Heart right ventricle (tissue), 16 donors: ENCODE measurements at regions not wholly inside any gene's neighbourhood (a gene's known extent, or its start where the extent isn't known, plus 50 kb on each side); places are given as distances from the start of the nearest gene placed in this dataset.

Source experiments
- ATAC-seq, 8 donors: fragments of 200-7000 bp; cut with Tn5 transposase; one replicate each; pipeline ENCODE4 v1.9.1; 2020; ENCODE audit warnings: mild to moderate bottlenecking in 8 of 8, moderate library complexity in 8 of 8, moderate number of reproducible peaks in 1 of 8
- DNase-seq, 2 donors: peaks; one replicate each; pipeline ENCODE4 v3.0.0-alpha.2; 2020
- H3K27ac ChIP-seq, 10 donors: fragments of 200-600 bp; sonication (generic) in 2 of 10; one replicate each; pipeline versions ENCODE4 v1.5.0 to v1.8.0; 2020 to 2022; ENCODE audit warnings: mild to moderate bottlenecking in 3 of 10
- H3K27me3 ChIP-seq, 7 donors: fragments of 200-600 bp; one replicate each; pipeline ENCODE4 v1.8.0; 2021 to 2022; ENCODE audit warnings: mild to moderate bottlenecking in 2 of 7
- H3K36me3 ChIP-seq, 9 donors: fragments of 200-600 bp; sonication (generic) in 1 of 9; one replicate each; pipeline versions ENCODE4 v1.5.0 to v1.8.0; 2020 to 2022; ENCODE audit warnings: mild to moderate bottlenecking in 2 of 9
- H3K4me1 ChIP-seq, 9 donors: fragments of 200-600 bp; sonication (generic) in 1 of 9; one replicate each; pipeline versions ENCODE4 v1.5.0 to v1.8.0; 2020 to 2022; ENCODE audit warnings: mild to moderate bottlenecking in 4 of 9
- H3K4me3 ChIP-seq, 10 donors: fragments of 200-600 bp; sonication (generic) in 2 of 10; one replicate each; pipeline versions ENCODE4 v1.5.0 to v1.8.0; 2020 to 2022; ENCODE audit warnings: mild to moderate bottlenecking in 7 of 10, moderate library complexity in 2 of 10
- H3K9me3 ChIP-seq, 11 donors: fragments of 200-600 bp in 10 of 11; sonication (generic) in 2 of 11; one replicate each; pipeline versions ENCODE4 v1.5.0 to v1.8.0; 2013 to 2022; ENCODE audit warnings: mild to moderate bottlenecking in 2 of 11, control low read depth in 1 of 11, moderate library complexity in 1 of 11
- CTCF ChIP-seq, 9 donors: fragments of 200-600 bp; sonication (generic) in 2 of 9; IDR thresholded peaks; one replicate each; pipeline versions ENCODE4 v1.5.0 to v1.8.0; 2021 to 2022; ENCODE audit warnings: antibody characterized with exemption in 9 of 9, mild to moderate bottlenecking in 5 of 9, moderate library complexity in 1 of 9
- WGBS, 2 donors: extraction: QIAGEN DNeasy Blood & Tissue Kit; methylation state at CpG; one replicate each; pipeline ENCODE4 v1.1.7; 2013; ENCODE audit warnings: inconsistent platforms in 1 of 2; 5-methylcytosine and 5-hydroxymethylcytosine counted together
- intact Hi-C, 10 donors: fragments of 100-400 bp; cut with DNase I; formaldehyde crosslinking; loops; one replicate each; pipeline versions ENCODE4 v1.11.1 to v1.14.2; 2022
- donor health status: Arrhythmogenic right ventricular cardiomyopathy.
- donor health status: ischemic (EF 13 %, LVEDD 7.1; RV severe dilation, severe dysfunction).
- donor health status: healthy with polysubstance abuse.
- donor health status: DM: no; HTN: yes; CAD: no.
- donor health status: DM: no; HTN: no; CAD: no.
- donor health status: ischemic (EF 25% LVEDD 6.9; RV normal size, moderate dysfunction).
- donor health status: ischemic (EF 25% LVEDD 5.7; RV mildly dilated, moderate dysfunction).
- donor health status: healthy.
- donor health status: DM: yes; HTN: yes; CAD: no.
- donor health status: Ischemic cardiomyopathy.
- donor health status: ischemic (EF 35%, LVEDD 5.7; RV mildly dilated, moderate dysfunction).
- donor health status: nonischemic (EF 11% LVEDD 7.7; RV severe dilation, severe dysfunction).
- donor health status: DM: yes; HTN: yes; CAD: no.
- donor health status: PGD.
- donor health status: ischemic (EF 29% LVEDD 5.4; RV normal size, mild dysfunction).
- donor health status: nonischemic (EF 23%, LVEDD 6.1; RV moderate dilation, normal function).

DNA sequence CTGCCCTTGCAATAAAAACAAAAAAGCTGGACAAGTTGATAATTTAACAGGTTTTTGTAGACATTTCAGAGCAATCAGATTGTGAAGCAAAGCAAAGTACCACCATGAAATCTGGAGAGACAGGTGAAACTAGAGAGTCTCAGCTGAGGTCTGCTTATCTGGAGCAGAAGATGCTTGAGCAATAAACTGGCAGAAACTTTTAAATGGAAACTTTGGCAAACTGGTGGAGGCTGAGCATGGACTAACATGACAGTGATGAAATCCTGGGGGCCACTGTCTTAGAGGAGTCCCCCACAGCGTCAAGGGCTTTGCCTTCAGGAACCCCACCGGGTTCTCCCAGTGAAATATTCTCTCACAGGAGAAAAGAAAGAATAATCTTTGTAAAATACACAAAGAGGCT, 416.3 kb upstream of the B3GALT2 start:
- DNase-seq (no peak), ATAC-seq (no peak)
- WGBS, 2 donors, result 79 to 93% methylated on average over 2 of the region's 2 CpGs
- Histone ChIP-seq H3K36me3 (no peaks in the 10 kb centered on the region), H3K27me3 (no peaks in the 10 kb centered on the region), H3K4me1 (no peaks in the 10 kb centered on the region), H3K4me3 (no peak overlapping the region), H3K9me3 (no peaks in the 10 kb centered on the region), H3K27ac (no peak overlapping the region)
- TF ChIP-seq CTCF (IDR thresholded peaks at IDR 0.05), result no peak
- intact Hi-C loops, result no loop called here

GRCh38 chr1:193593147-193593885, 406.9 kb upstream of the B3GALT2 start:
- peaks cover 0 to 52% (median 11%) of the 10 kb centered on the region in 9 donors for H3K4me1 ChIP-seq
- intact Hi-C loops, result loop anchor here in 3 of 10 donors (5.0 to 10.0 kb wide), 3 partner anchors 459 to 621 kb away; no protein-coding TSS in a partner anchor
- no peak for DNase-seq
- 72 to 85% methylated on average over 3 of the region's 3 CpGs for WGBS, 2 donors
- H3K27ac ChIP-seq, result peak overlapping the region in 1 of 10 donors; percentile 5
- H3K36me3 ChIP-seq, result no peaks in the 10 kb centered on the region
- no peaks in the 10 kb centered on the region for H3K9me3 ChIP-seq
- no peak for ATAC-seq
- no peak for TF ChIP-seq CTCF (IDR thresholded peaks at IDR 0.05)
- no peak overlapping the region for H3K4me3 ChIP-seq
- H3K27me3 ChIP-seq, result no peaks in the 10 kb centered on the region

DNA sequence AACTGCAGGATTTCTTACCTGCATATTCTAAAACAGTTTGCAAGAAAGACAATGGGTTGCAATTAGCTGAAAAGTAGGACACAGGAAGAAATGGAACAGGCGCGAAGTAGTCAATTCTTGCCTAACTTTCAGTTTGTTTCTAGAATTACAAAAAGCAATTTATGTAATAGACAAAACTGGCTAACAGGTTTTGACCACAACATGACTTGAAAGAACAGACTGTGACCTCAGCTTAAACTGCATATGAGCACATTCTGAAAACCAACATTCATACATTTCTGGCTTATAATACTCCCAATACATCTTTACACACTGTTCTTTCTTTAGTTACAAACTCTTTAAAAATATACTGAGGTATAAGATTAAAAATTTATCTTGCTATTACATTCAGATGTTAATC, 405.9 kb upstream of the B3GALT2 start:
- no peaks in the 10 kb centered on the region for H3K27me3 ChIP-seq
- DNase-seq (no peak), ATAC-seq (no peak)
- H3K4me3 ChIP-seq, result no peak overlapping the region
- intact Hi-C loops, result loop anchor here in 3 of 10 donors (5.0 to 10.0 kb wide), 3 partner anchors 460 to 620 kb away; no protein-coding TSS in a partner anchor
- peaks cover 0 to 52% (median 11%) of the 10 kb centered on the region in 9 donors for H3K4me1 ChIP-seq
- WGBS, 2 donors, result 78 to 94% methylated on average over 2 of the region's 2 CpGs
- no peaks in the 10 kb centered on the region for H3K36me3 ChIP-seq
- H3K27ac ChIP-seq, result no peak overlapping the region
- H3K9me3 ChIP-seq, result no peaks in the 10 kb centered on the region
- TF ChIP-seq CTCF (IDR thresholded peaks at IDR 0.05), result no peak

DNA sequence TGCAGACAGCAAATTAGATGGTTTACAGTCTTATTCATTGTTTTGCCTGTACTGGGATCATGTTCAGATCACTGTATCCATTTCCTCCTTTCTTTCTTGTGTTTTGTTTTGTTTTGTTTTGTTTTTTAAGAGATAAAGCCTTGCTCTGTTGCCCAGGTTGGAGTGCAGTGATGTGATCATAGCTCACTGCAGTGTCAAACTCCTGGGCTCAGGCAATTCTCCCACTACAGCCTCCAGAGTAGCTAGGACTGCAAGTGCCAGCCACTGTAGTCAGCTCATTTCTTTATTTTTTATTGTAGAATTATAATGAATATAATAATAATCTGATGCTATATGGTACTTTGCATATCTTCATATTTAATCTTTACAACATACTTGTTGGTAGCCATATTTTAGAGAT, 403.7 kb upstream of the B3GALT2 start:
- Histone ChIP-seq H3K4me3 (no peak overlapping the region), H3K9me3 (no peaks in the 10 kb centered on the region), H3K27me3 (no peaks in the 10 kb centered on the region), H3K4me1 (peaks cover 0 to 52% (median 11%) of the 10 kb centered on the region in 9 donors), H3K27ac (peak overlapping the region in 8 of 10 donors; percentile 13 to 74 (median 64)), H3K36me3 (no peaks in the 10 kb centered on the region)
- no peak for TF ChIP-seq CTCF (IDR thresholded peaks at IDR 0.05)
- intact Hi-C loops, result loop anchor here in 3 of 10 donors (5.0 to 10.0 kb wide), 3 partner anchors 462 to 618 kb away; no protein-coding TSS in a partner anchor
- ATAC-seq, result peak in 4 of 8 donors; percentile 33 to 70 (median 59)
- no peak for DNase-seq
